Adrenal gland (tissue), 9 donors: ENCODE measurements at regions not wholly inside any gene's neighbourhood (a gene's known extent, or its start where the extent isn't known, plus 50 kb on each side); places are given as distances from the start of the nearest gene placed in this dataset.

Experiments used
- DNase-seq, 7 donors: peaks; one replicate each; pipeline ENCODE4 v3.0.0-alpha.2; 2019 to 2020
- H3K27ac ChIP-seq, 5 donors: fragments of 200-600 bp; sonication (generic) in 4 of 5; 1 replicate in 3 of 5; 2 replicates in 2 of 5; pipeline versions ENCODE4 v1.5.1 to v1.8.0; 2016 to 2020; ENCODE audit warnings: mild to moderate bottlenecking in 1 of 5
- H3K27me3 ChIP-seq: fragments of 200-600 bp; 2 replicates; pipeline ENCODE4 v1.8.0; 2021
- H3K36me3 ChIP-seq, 2 donors: fragments of 200-600 bp; replicated peaks in 1 of 2; 1 replicate in 1 of 2; 2 replicates in 1 of 2; pipeline versions ENCODE4 v1.5.1 to v1.8.0; 2018 to 2022
- H3K4me1 ChIP-seq, 2 donors: fragments of 200-600 bp; replicated peaks in 1 of 2; 1 replicate in 1 of 2; 2 replicates in 1 of 2; pipeline versions ENCODE4 v1.5.1 to v1.8.0; 2018 to 2021
- H3K4me3 ChIP-seq, 4 donors: fragments of 200-600 bp; sonication (generic) in 3 of 4; one replicate each; pipeline ENCODE4 v1.5.1; 2016 to 2018
- H3K9me3 ChIP-seq, 3 donors: fragments of 200-600 bp; sonication (generic) in 1 of 3; replicated peaks in 1 of 3; 1 replicate in 2 of 3; 2 replicates in 1 of 3; pipeline versions ENCODE4 v1.5.1 to v1.8.0; 2016 to 2021
- CTCF ChIP-seq, 6 experiments: fragments of 450-650 bp in 4 of 6; fragments of 200-600 bp in 2 of 6; sonication (generic) in 1 of 6; IDR thresholded peaks; 1 replicate in 5 of 6; 2 replicates in 1 of 6; pipeline versions ENCODE4 v1.5.1 to v1.8.0; 2016 to 2021; ENCODE audit warnings: antibody characterized with exemption in 6 of 6, mild to moderate bottlenecking in 2 of 6, moderate library complexity in 1 of 6
- POLR2A ChIP-seq, 2 donors: fragments of 450-650 bp; IDR thresholded peaks; one replicate each; pipeline ENCODE4 v1.6.1; 2017; ENCODE audit warnings: antibody characterized with exemption in 2 of 2, mild to moderate bottlenecking in 2 of 2, moderate library complexity in 1 of 2
- WGBS, 4 donors: extraction: QIAGEN DNeasy Blood & Tissue Kit in 2 of 4; methylation state at CpG; one replicate each; pipeline versions ENCODE4 v1.1.5 to v1.1.7; 2013 to 2017; 5-methylcytosine and 5-hydroxymethylcytosine counted together
- intact Hi-C, 2 donors: fragments of 100-400 bp; cut with DNase I; formaldehyde crosslinking; loops; one replicate each; pipeline versions ENCODE4 v1.14.1 to v1.15.0; 2022 to 2023
- donor health status: healthy with polysubstance abuse.
- donor health status: Bipolar disorder and iron deficiency.
- donor health status: DM: yes; HTN: yes; CAD: no.
- donor health status: DM: no; HTN: no; CAD: no.
- donor health status: DM: no; HTN: no; CAD: no.

GRCh38 chr13:74259641-74260040, 125.4 kb upstream of the KLF12 start:
- TF ChIP-seq CTCF (IDR thresholded peaks at IDR 0.05) = no peak
- TF ChIP-seq POLR2A (IDR thresholded peaks at IDR 0.05) = no peak
- Histone ChIP-seq H3K27ac (no peak overlapping the region), H3K4me1 (no peaks in the 10 kb centered on the region), H3K4me3 (no peak overlapping the region), H3K9me3 (peaks cover 0 to 9% (median 0%) of the 10 kb centered on the region in 3 donors), H3K27me3 (no peaks in the 10 kb centered on the region), H3K36me3 (no peaks in the 10 kb centered on the region)
- WGBS, 4 donors = 73 to 87% (median 82%) methylated on average over 3 of the region's 3 CpGs
- intact Hi-C loops = no loop called here
- no peak for DNase-seq

- Histone ChIP-seq H3K27ac (no peak overlapping the region), H3K4me1 (no peaks in the 10 kb centered on the region), H3K9me3 (peaks cover 0 to 3% (median 0%) of the 10 kb centered on the region in 3 donors), H3K36me3 (no peaks in the 10 kb centered on the region), H3K4me3 (no peak overlapping the region), H3K27me3 (no peaks in the 10 kb centered on the region)
- intact Hi-C loops = no loop called here
- no peak for DNase-seq
- TF ChIP-seq CTCF (IDR thresholded peaks at IDR 0.05) (no peak), POLR2A (IDR thresholded peaks at IDR 0.05) (no peak)
- 76 to 89% (median 86%) methylated on average over 4 of the region's 4 CpGs for WGBS, 4 donors
Observed at GRCh38 chr13:74258961-74259360, 124.8 kb upstream of the KLF12 start.

- intact Hi-C loops = no loop called here
- Histone ChIP-seq H3K4me1 (no peaks in the 10 kb centered on the region), H3K4me3 (no peak overlapping the region), H3K27ac (no peak overlapping the region), H3K9me3 (no peaks in the 10 kb centered on the region), H3K27me3 (no peaks in the 10 kb centered on the region), H3K36me3 (no peaks in the 10 kb centered on the region)
- TF ChIP-seq CTCF (IDR thresholded peaks at IDR 0.05) (no peak), POLR2A (IDR thresholded peaks at IDR 0.05) (no peak)
- no peak for DNase-seq
- 72 to 89% (median 84%) methylated on average over 4 of the region's 4 CpGs for WGBS, 4 donors
Observed at GRCh38 chr13:74256969-74257368, 122.8 kb upstream of the KLF12 start.

GRCh38 chr13:74253161-74253560, 119.0 kb upstream of the KLF12 start:
- Histone ChIP-seq H3K9me3 (no peaks in the 10 kb centered on the region), H3K4me3 (no peak overlapping the region), H3K27ac (no peak overlapping the region), H3K4me1 (no peaks in the 10 kb centered on the region), H3K27me3 (no peaks in the 10 kb centered on the region), H3K36me3 (no peaks in the 10 kb centered on the region)
- intact Hi-C loops = no loop called here
- WGBS, 4 donors = 34 to 67% (median 38%) methylated on average over 1 of the region's 1 CpG
- DNase-seq = no peak
- TF ChIP-seq POLR2A (IDR thresholded peaks at IDR 0.05) (no peak), CTCF (IDR thresholded peaks at IDR 0.05) (no peak)
